ENCODE measurements at regions not wholly inside any gene's neighbourhood (a gene's known extent, or its start where the extent isn't known, plus 50 kb on each side); places are given as distances from the start of the nearest gene placed in this dataset.

- Histone ChIP-seq H3K9me3 (no peaks in the 10 kb centered on the region), H3K4me3 (no peak overlapping the region), H3K27ac (no peak overlapping the region), H3K27me3 (no peaks in the 10 kb centered on the region), H3K4me1 (no peaks in the 10 kb centered on the region), H3K36me3 (no peaks in the 10 kb centered on the region)
- intact Hi-C loops (cut with DNase I; ENCODE audit: low total_unique reads) (no loop called here), in situ Hi-C loops (cut with MboI; ENCODE audit: low pct_ligation_motif_present in 1 of 4, low pct_unique_long_range_greater_than_20kb in 1 of 4, low sequenced_read_pairs in 3 of 4) (no loop called here)
- TF ChIP-seq POLR2AphosphoS5 (IDR thresholded peaks at IDR 0.05) = no peak
- TF ChIP-seq EP300 (IDR thresholded peaks at IDR 0.05; ENCODE audit: low read depth) = no peak
- TF ChIP-seq POLR2A (IDR thresholded peaks at IDR 0.05) = no peak
- TF ChIP-seq CTCF (IDR thresholded peaks at IDR 0.05) = no peak
- 45 to 90% methylated on average over 1 of the region's 1 CpG for WGBS, 2 donors (ENCODE audit: low coverage in 1 of 2)
- no peak for DNase-seq
These were observed 386.4 kb downstream of the PIK3C3 start for GRCh38 chr18:42341423-42341822.

- no peaks in the 10 kb centered on the region for H3K27me3 ChIP-seq
- no peak overlapping the region for H3K27ac ChIP-seq
- H3K4me1 ChIP-seq = no peaks in the 10 kb centered on the region
- H3K4me3 ChIP-seq = no peak overlapping the region
- WGBS, 2 donors (ENCODE audit: low coverage in 1 of 2) = 14 to 71% methylated on average over 1 to 4 of the region's 5 CpGs
- no peak for DNase-seq
- TF ChIP-seq POLR2AphosphoS5 (IDR thresholded peaks at IDR 0.05) (no peak), CTCF (IDR thresholded peaks at IDR 0.05) (no peak), POLR2A (IDR thresholded peaks at IDR 0.05) (no peak), EP300 (IDR thresholded peaks at IDR 0.05; ENCODE audit: low read depth) (no peak)
- in situ Hi-C loops (cut with MboI; ENCODE audit: low pct_ligation_motif_present in 1 of 4, low pct_unique_long_range_greater_than_20kb in 1 of 4, low sequenced_read_pairs in 3 of 4) = no loop called here
- no peaks in the 10 kb centered on the region for H3K36me3 ChIP-seq
- intact Hi-C loops (cut with DNase I; ENCODE audit: low total_unique reads) = no loop called here
- H3K9me3 ChIP-seq = no peaks in the 10 kb centered on the region
These were observed 393.7 kb downstream of the PIK3C3 start for GRCh38 chr18:42348722-42349121.

- Histone ChIP-seq H3K27me3 (no peaks in the 10 kb centered on the region), H3K4me1 (no peaks in the 10 kb centered on the region), H3K36me3 (no peaks in the 10 kb centered on the region), H3K4me3 (no peak overlapping the region), H3K9me3 (no peaks in the 10 kb centered on the region), H3K27ac (no peak overlapping the region)
- no peak for DNase-seq
- no peak for TF ChIP-seq POLR2A (IDR thresholded peaks at IDR 0.05)
- in situ Hi-C loops (cut with MboI; ENCODE audit: low pct_ligation_motif_present in 1 of 4, low pct_unique_long_range_greater_than_20kb in 1 of 4, low sequenced_read_pairs in 3 of 4) = no loop called here
- WGBS, 2 donors (ENCODE audit: low coverage in 1 of 2) = 88 to 89% methylated on average over 1 to 2 of the region's 2 CpGs
- intact Hi-C loops (cut with DNase I; ENCODE audit: low total_unique reads) = no loop called here
These were observed 396.4 kb downstream of the PIK3C3 start for GRCh38 chr18:42351455-42351854.

- intact Hi-C loops (cut with DNase I; ENCODE audit: low total_unique reads) (no loop called here), in situ Hi-C loops (cut with MboI; ENCODE audit: low pct_ligation_motif_present in 1 of 4, low pct_unique_long_range_greater_than_20kb in 1 of 4, low sequenced_read_pairs in 3 of 4) (no loop called here)
- TF ChIP-seq CTCF (IDR thresholded peaks at IDR 0.05) (no peak), EP300 (IDR thresholded peaks at IDR 0.05; ENCODE audit: low read depth) (no peak), POLR2AphosphoS5 (IDR thresholded peaks at IDR 0.05) (no peak), POLR2A (IDR thresholded peaks at IDR 0.05) (no peak)
These were observed 405.7 kb downstream of the PIK3C3 start for GRCh38 chr18:42360716-42361115.

More at GRCh38 chr18:42360716-42361115, 405.7 kb downstream of the PIK3C3 start:
- H3K36me3 ChIP-seq = no peaks in the 10 kb centered on the region
- no peaks in the 10 kb centered on the region for H3K4me1 ChIP-seq
- H3K4me3 ChIP-seq = no peak overlapping the region
- H3K27me3 ChIP-seq = no peaks in the 10 kb centered on the region
- H3K27ac ChIP-seq = no peak overlapping the region
- H3K9me3 ChIP-seq = no peaks in the 10 kb centered on the region
- DNase-seq = no peak
